VCaP (cell line): ENCODE measurements at regions not wholly inside any gene's neighbourhood (a gene's known extent, or its start where the extent isn't known, plus 50 kb on each side); places are given as distances from the start of the nearest gene placed in this dataset.
"Not testable (repeated sequence)": the region's sequence is repeated elsewhere in the genome, so short reads cannot be mapped to it uniquely, and the experiment has no call there.

Source experiments
- H3K27ac ChIP-seq: fragments of 450-650 bp; 2 replicates; pipeline ENCODE4 v1.5.1; 2017
- CTCF ChIP-seq: fragments of 450-650 bp; conservative IDR thresholded peaks from 2 replicates; pipeline ENCODE4 v1.5.1; 2017; ENCODE audit warnings: mild to moderate bottlenecking, moderate library complexity

- no peak for TF ChIP-seq CTCF
- no peak overlapping the region for H3K27ac ChIP-seq
These were observed 201.2 kb upstream of the ARPP21 start for GRCh38 chr3:35438101-35438500.

DNA sequence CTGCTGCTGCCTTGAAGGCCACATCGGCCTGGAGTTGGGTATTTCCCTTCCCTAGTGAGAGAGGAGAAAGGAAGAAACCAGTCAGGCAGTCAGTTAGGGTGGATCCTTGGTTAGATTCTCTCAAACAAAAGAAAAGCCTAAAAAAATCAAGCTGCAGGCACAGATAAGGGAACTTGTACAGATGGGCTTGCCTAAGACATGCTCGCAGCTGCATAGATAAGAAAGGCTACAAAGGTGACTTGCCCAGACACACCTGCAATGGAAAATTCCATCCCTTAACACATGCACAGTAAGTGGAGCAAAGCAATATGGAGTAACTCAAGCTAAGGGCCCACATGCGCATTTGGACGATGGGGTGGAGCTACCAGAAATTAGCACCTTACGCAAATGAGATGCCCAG lies 199.7 kb upstream of the ARPP21 start:
- no peak for TF ChIP-seq CTCF
- H3K27ac ChIP-seq = no peak overlapping the region

DNA sequence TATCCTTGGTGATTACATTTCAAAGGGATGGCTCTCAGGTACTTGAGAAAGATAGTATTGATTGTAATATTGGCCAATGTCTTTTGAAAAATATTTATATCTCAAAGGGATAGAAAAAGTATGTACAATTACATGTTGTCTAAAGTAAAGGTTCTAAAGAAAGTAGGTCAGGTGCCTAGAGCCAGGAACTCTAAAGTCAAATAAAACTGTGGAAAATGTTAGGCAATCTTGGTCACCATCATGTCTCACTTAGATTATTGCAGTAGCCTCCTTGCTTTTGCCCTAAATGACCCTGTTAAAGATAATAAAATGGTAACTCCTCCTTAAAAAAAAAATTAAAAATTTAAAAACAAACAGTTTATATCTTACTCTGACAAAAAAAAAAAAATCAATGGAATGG lies 198.5 kb upstream of the ARPP21 start:
- TF ChIP-seq CTCF = no peak
- no peak overlapping the region for H3K27ac ChIP-seq

GRCh38 chr3:35446896-35447295 lies 192.4 kb upstream of the ARPP21 start:
- no peak overlapping the region for H3K27ac ChIP-seq
- TF ChIP-seq CTCF = no peak

GRCh38 chr3:35448121-35448520 lies 191.2 kb upstream of the ARPP21 start:
- H3K27ac ChIP-seq = no peak overlapping the region
- no peak for TF ChIP-seq CTCF

GRCh38 chr3:35448681-35449080 lies 190.6 kb upstream of the ARPP21 start:
- no peak overlapping the region for H3K27ac ChIP-seq
- TF ChIP-seq CTCF = no peak

DNA sequence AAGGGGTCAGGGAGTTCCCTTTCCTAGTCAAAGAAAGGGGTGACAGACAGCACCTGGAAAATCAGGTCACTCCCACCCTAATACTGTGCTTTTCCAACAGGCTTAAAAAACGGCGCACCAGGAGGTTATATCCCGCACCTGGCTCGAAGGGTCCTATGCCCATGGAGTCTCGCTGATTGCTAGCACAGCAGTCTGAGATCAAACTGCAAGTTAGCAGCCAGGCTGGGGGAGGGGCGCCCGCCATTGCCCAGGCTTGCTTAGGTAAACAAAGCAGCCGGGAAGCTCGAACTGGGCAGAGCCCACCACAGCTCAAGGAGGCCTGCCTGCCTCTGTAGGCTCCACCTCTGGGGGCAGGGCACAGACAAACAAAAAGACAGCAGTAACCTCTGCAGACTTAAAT lies 184.5 kb upstream of the ARPP21 start:
- not testable (repeated sequence) for H3K27ac ChIP-seq

- no peak for TF ChIP-seq CTCF
- no peak overlapping the region for H3K27ac ChIP-seq
These were observed 165.4 kb upstream of the ARPP21 start for GRCh38 chr3:35473956-35474355.

DNA sequence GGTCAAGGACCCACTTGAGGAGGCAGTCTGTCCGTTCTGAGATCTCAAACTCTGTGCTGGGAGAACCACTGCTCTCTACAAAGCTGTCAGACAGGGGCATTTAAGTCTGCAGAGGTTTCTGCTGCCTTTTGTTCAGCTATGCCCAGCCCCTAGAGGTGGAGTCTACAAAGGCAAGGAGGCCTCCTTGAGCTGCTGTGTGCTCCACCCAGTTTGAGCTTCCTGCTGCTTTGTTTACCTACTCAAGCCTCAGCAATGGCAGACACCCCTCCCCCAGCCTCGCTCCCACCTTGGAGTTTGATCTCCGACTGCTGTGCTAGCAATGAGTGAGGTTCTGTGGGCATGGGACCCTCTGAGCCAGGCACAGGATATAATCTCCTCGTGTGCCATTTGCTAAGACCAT lies 156.8 kb upstream of the ARPP21 start:
- H3K27ac ChIP-seq = not testable (repeated sequence)
